NCI-H774 (cell line): ENCODE measurements at regions not wholly inside any gene's neighbourhood (a gene's known extent, or its start where the extent isn't known, plus 50 kb on each side); places are given as distances from the start of the nearest gene placed in this dataset.
"Not testable (repeated sequence)": the region's sequence is repeated elsewhere in the genome, so short reads cannot be mapped to it uniquely, and the experiment has no call there.

Source experiments
- DNase-seq: peaks from one replicate; lab custom pipeline; 2025; lab: John Stamatoyannopoulos, UW

DNA sequence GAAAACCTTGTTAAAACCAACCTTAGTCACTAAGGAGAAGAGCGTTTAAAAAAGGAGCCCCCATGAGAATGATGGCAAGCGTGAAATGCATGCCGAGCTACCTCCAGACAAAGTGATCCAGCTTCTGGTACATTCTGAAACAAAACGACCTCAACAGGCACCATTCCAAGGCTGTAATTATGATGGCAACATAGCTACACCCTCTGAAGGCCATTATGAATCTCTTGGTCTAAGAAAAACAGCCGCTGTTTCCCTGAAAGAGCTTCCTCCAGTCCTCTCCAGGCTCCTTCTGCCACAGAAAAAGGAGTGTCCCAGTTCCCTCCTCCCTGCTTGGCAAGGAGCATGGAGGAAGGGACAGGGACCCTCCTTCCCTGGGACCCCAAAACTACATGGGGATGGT lies 50.0 kb upstream of the ABLIM1 start:
- no peak for DNase-seq

DNA sequence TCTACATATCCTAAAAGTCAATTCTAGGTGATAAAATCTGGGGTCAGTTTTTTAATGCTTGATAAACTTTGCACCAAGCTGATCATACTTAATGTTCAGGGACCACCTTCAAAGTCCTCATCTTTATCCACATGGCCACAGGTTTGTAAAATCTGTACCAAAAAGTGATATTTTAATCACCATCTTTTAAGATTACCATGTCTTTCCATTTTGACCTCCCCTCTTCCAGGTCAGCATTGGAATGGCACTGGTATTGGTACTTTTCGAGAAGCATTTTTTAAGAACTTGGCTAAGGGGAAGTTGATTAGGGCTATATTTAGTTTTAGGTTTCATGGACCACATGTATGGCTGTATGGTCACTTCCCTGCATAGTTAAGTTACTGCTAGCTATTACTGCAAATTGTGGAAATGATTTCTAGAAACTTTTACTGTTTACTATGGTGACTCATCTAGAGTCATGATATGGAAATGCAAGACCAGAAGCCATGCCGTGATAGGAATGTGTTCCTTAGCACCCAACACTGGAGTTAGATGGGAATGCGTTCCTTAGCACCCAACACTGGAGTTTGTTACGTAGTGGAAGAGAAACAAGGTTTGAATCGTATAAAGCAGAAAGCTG lies 50.8 kb upstream of the ABLIM1 start:
- DNase-seq, result no peak

DNA sequence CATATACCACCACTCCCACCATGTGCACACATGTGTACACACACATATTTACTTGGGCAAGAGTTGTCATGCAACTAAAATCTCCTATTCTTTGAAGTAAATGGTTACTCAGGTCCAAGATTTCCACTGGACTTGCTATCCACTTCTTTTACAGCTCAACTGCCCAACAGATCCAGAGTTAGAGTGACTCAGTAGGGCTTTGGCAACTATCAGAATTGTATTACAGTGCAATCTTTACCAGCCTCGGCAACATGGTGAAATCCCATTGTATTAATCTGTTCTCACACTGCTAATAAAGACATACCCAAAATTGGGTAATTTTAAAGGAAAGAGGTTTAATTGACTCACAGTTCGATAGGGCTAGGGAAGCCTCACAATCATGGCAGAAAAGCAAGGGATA lies 51.9 kb upstream of the ABLIM1 start:
- no peak for DNase-seq

DNA sequence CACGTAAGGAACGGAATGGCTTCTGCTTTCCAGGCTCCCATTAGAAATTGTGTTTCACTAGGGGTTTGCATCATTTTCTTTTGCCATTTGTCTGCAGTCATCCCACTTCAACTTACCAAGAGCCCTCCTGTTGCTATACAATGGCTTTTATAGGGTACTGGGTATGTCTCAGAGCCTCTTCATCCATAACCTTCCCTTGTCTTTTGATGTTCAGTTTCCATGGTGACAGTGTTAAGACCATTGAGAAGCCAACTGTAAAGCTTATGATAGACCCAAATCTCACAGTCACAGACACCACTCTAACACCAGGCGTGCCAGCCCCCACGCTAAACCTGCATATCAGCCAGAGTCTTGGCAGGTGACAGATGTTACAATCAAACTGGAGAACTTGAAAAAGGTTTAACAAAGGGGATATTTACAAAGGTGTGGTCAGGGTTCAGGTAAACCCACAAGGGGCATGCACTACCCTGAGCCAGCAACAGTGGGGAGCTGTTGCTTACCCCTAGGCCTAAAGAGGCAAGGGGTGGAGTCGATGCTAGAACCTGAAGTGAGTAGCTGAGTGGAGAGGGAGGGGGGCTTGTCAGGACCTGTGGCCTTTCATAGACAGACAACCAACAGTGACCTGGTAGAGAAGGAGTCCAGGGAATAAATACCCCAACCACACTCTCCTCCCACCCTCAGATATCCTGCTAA lies 53.2 kb upstream of the ABLIM1 start:
- DNase-seq, result no peak

DNA sequence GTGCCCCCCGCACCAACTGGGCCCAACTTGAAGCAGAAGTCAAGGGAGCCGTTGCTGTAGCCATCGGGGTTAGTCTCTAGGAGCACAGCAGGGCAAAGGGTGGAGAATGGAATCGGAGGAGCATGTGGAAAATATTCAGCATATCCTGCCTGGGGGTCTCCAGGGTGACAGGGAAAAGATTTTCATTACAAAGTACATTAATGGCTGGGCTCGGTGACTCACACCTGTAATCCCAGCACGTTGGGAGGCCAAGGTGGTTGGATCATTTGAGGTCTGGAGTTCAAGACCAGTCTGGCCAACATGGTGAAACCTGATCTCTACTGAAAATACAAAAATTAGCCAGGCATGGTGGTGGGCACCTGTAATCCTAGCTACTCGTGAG lies 53.8 kb upstream of the ABLIM1 start:
- no peak for DNase-seq

DNA sequence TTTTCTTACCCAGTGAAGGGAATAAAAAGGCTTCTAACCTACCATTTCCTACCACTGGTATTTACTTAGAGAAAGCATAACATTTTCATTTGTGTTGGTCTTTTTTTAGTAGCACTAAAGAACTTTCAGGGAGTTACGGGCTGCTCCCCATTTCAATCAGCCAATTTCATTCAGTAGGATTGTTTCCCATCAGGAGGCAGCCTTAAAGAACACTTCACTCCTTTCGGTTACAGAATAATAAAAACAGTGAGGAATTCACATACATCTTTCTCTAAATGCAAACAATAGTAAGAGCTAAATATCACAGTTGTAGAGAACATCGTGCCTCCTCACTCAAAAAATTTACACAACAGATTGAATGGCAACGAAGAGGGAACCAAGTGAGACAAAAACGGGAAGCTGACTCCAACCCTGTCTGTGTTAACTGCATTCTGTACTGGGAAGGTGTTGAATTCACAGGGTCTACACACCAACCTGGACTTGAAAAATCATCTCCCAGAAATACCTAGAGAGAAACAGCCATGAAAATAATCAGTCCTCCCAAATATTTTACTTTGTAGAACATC lies 55.5 kb upstream of the ABLIM1 start:
- DNase-seq, result no peak

DNA sequence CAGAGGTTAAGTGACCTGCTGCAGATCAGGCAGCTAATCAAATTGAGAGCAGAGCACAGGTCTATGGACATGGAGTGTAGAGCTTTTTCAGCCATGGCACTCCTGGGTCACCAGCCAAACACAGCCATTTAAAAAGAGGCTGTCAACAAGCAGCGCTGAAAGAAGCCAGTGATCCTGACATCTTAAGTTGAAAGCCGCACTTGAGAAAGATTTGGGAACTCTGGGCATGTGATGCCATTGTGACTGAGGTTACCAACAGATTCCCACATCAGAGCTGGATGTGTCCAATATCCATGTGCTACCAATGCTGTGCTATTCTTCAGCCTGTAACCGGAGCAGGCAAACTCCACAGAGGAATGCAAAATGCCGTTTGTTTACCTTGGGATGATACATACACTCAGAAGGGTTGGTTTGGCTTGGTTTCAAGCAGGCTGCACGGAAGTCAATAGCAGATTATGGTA lies 56.2 kb upstream of the ABLIM1 start:
- no peak for DNase-seq

DNA sequence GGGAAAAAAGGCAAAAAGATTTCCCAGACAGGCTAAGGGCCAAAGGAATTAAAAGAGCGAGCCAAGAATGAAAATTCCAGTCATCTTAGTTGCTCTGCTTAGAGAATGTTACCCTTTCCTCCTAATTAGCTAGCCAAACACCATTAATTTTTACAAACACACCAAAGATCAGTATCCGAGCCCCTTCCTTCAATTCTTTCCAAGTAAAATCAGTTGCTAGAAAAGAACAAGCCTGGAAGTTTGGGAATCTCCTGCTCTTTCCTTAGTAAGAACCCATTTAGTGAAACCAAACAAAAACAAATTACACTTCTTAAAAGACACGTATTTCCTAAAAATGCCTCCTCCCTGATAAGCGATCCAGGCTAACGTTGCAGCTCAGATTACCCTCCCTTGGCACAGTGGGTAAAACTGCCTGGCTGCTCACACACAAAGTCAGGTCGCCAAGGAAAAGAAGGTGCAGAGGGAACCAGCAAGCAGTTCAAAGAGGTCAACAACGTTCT lies 57.1 kb upstream of the ABLIM1 start:
- no peak for DNase-seq

DNA sequence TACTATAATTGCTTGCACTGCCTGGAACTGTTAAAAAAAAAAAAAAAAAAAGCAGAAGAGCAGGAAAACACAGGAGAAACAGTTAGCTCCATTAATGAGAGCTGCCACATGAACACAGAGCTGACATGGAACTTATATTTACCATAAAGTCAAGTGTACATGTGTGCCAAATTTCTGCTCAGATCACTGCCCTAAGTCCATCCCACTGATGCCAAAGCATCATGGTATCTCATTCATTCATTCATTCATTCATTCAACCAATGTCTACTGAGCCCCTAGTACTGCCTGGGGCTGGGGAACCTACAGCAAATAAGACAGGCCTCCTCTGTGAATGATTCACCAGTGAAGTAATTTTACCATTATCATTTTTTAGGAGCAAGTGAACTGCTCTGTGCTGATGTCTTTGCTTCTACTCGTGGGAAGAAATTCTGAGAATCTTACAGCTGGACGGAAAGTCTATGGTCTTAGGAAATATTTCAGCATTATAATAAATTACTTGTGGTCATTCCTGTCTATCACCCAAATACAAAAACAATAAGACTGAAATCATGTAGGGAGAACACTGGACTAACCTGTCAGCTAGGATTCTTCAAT lies 58.8 kb upstream of the ABLIM1 start:
- DNase-seq, result no peak

DNA sequence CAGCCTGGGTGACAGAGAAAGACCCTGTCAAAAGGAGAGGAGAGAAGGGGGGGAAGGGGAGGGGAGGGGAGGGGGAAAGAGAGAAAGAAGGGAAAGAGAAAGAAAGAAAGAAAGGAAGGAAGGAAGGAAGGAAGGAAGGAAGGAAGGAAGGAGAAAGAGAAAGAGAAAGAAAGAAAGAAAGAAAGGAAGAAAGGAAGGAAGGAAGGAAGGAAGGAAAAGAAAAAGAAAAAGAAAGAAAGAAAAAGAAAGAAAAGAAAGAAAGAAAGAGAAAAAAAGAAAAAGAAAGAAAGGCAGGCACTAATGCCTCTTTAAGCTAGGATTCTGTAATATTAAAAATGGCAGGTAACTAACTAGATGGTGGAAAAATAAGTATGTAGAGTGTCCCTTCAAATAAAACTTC lies 59.8 kb upstream of the ABLIM1 start:
- not testable (repeated sequence) for DNase-seq

DNA sequence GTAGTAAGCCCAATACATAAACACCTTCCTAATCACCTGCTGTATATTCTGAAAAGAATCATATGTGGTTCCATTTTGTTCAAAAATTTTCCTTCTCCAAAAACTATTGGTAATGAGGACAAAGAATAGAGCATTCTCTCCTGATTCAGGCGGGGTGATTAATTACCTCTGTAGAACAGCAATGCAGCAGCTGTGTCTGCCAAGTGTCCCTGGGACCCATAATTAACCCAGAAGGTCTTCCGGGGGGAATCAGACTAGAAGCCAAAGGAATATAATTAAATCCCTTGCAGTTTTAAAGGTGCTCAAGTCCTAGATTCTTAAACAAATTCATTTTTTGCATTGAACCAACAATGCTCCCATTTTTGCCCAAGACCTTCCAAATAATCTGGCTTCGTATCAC lies 60.3 kb upstream of the ABLIM1 start:
- DNase-seq, result no peak

DNA sequence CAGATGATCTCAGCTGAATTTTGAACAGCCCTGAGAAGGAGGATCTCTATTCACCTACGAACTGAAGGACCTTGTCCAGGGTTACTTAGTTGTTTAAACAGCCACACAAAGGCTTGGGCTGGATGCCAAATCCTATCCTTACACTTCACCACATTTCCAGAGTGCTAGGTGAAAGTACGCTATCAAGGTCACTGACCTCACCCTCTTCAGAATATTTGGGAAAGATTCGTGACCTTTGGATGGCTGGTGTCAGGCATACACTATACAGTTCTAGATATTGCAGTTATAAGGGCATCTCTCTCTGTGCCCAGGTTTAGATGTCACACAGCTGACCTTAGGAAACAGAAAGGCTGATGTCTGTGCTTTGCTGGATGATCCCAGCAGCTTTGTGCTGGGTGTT lies 61.2 kb upstream of the ABLIM1 start:
- DNase-seq, result no peak

DNA sequence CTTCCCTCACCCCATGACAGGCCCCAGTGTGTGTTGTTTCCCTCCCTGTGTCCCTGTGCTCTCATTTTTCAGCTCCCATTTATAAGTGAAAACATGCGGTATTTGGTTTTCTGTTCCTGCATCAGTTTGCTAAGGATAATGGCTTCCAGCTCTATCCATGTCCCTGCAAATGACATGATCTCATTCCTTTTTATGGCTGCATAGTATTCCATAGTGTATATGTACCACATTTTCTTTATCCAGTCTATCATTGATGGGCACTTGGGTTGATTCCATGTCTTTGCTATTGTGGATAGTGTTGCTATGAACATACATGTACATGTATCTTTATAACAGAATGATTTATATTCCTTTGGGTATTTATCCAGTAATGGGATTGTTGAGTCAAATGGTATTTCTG lies 61.9 kb upstream of the ABLIM1 start:
- not testable (repeated sequence) for DNase-seq

DNA sequence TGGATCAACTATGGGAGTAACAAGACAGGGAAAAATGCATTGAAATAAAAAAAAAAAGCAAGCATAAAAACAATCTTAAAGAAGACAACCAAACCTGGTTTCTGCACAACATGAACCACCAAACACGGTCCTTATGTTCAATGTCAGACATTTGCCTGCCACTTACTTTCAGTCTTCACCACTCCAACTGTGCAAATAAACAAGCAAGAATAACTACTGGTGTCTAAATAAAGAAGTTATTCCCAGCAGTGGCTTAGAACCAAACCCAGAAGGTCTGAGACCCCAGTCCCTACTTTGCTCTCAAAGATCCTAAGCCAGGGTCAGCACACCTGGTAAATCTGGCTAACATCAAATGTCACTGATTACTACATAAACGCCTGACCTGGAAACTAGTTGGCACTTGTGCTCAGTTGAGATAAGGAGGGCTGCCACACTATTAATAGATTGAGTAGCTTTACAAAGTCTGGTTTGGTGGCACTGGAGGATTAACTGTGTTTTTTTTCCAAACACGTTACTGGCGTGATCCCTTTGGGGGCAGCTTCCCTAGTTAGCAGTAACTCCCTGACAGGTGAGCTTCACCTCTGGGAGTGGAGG lies 62.7 kb upstream of the ABLIM1 start:
- DNase-seq, result no peak

DNA sequence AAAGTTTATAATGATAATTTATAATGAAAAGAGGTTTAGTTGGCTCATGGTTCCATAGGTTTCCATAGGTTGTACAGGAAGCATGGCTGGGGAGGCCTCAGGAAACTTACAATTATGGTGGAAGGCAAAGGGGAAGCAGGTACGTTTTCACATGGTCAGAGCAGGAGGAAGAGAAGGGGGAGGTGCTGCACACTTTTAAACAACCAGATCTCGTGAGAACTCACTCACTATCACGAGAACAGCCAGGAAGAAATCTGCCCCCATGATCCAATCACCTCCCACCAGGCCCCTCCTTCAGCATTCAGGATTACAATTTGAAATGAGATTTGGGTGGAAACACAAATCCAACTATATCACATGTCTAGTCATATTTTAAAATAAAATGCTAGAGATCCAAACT lies 64.1 kb upstream of the ABLIM1 start:
- not testable (repeated sequence) for DNase-seq

DNA sequence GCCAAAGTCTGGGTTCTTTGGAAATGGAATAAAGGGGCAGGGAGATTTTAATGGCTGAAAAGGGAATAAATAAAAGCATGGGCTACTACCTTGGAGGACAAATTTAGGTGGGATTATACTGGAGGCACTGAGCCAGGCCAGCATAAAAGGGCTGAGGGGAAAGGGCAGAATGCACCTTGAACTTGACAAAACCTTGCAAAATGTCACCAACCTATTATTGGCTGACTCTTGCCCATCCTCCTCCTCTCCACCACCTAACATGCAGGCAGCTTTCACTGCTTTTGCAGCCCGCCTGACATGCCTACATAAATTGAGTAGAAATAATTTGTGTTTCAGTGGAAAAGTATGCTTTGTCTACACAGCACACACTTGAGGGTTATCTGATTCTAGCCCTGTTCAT lies 65.3 kb upstream of the ABLIM1 start:
- DNase-seq, result no peak

DNA sequence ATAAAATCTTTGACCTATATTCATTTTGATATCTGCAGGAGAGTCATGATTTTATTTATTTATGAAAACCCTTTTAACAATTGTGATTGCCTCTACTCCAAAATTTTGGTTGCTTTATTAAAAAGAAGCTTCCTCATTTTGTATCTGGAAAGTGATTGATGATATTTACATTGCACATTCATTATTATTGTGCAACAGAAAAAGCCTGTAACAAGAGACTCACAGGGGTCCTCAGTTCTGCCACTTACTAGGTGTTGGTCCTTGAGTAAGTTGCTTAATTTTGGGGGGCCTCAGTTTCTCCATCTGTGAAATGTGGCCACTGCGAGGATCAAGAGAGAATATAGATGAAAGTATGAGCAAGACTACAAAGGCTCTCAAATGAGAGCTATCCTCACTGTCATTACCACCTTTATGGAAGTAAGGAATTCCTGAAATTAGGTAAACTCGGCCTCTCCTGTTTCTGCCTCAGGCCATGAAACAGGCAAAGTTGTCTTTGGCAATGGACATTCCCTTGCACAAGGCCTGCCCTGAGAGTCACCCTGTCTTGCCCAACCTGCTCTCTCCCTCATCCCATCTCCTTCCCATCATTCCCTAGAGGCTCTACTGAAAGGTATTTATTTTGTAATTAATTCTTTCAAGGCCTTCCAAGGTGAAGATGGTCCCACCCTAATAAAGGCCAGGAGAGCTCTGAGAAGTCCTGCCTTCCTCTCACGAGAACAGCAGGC lies 66.1 kb upstream of the ABLIM1 start:
- DNase-seq, result no peak

DNA sequence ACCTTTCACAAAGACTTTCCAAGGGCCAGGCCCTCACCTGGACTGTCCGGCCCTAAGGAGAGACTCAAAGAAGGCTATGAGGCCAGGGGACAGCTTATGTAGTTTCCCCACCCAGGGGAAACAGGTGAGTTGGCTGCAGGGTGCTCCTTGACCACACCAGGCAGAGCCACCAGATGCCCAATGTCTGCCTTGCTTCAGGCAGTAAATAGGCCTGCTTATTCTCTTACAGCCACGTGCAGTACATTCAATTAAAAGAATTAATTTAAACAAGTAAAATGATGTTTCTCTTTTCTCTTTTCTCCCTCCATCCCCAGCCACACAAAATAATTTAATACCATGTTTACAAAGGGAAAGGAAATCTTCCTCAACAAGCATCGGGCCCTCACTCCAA lies 66.6 kb upstream of the ABLIM1 start:
- DNase-seq, result no peak

DNA sequence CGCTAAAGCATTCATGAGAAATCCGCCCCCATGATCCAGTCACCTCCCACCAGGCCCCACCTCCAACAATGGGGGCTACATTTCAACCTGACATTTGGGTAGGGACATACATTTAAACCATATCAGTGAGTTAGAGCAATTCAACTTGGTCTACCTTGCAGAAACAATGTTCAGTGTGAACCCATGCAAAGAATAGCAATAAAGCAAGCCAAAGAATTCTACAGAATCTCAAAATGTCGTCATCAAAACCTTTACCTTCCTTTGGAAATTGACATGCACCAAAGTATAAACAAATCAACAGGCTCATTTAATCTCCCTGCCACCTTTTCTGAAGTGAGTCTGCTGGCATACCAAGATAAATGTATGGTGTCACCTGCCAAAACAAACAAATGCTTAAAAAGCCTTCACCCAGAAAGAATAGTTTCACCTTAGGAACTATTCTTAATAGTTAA lies 68.8 kb upstream of the ABLIM1 start:
- DNase-seq, result no peak

DNA sequence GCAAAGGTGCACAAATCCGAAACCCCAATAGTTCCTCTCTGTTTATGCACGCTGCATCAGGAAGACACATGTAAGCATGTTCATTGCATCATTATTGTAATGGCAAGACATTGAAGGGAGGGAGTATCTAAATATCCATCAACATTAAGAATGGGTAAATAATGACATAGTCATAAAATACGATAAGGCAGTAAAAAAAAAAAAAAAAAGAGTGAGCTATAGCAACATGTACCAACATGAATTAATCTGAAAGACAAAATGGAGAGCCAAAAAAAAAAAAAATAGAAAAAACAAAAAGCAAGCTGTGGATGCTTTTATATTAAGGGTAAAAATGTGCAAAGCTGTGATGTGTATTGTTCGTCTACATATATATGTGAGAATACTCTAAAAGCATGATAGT lies 70.2 kb upstream of the ABLIM1 start:
- DNase-seq, result no peak

DNA sequence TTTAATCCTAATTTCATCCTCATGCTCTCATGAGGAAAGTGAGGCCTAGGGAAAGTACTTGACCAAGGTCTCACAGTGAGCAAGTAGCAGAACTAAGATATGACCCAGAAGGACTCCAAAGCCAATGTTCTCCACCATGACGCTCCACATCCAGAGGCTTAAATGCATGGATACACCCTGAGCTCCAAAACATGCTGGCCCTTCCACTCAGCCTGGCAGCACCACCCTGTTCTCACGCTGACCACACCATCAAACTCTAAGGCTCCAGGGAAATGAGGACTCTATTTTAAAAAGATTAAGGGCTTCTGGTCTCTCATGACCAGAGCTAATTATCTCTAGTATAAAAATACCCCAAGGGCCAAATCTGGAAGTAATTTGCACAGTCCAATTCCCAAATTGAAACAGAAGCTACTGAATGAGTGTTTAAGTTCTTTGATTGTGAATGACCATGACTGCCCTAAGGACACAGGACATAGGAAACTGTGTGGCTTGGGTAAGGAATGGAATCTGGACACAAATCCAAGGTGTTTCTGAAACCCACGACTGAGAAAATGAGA lies 71.1 kb upstream of the ABLIM1 start:
- DNase-seq, result no peak

DNA sequence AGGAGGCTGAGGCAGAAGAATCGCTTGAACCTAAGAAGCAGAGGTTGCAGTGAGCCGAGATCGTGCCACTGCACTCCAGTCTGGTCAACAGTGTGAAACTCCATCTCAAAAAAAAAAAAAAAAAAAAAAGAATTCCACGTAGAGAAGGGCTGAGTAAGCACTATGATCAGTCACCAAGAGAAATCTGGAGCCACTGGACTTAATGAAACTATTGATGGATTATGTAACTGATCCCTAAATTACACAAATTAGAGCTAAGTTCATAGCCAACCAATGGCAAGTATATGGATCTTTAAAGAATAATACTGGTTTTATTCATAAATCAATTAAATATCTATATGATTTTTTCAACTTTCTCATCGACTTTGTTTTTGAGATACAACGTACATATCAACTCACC lies 72.2 kb upstream of the ABLIM1 start:
- no peak for DNase-seq
